Femur (tissue), 1 donor: ENCODE measurements at regions not wholly inside any gene's neighbourhood (a gene's known extent, or its start where the extent isn't known, plus 50 kb on each side); places are given as distances from the start of the nearest gene placed in this dataset.

ENCODE experiments used
- DNase-seq: peaks from one replicate; pipeline ENCODE4 v3.0.0-alpha.2; 2017

DNA sequence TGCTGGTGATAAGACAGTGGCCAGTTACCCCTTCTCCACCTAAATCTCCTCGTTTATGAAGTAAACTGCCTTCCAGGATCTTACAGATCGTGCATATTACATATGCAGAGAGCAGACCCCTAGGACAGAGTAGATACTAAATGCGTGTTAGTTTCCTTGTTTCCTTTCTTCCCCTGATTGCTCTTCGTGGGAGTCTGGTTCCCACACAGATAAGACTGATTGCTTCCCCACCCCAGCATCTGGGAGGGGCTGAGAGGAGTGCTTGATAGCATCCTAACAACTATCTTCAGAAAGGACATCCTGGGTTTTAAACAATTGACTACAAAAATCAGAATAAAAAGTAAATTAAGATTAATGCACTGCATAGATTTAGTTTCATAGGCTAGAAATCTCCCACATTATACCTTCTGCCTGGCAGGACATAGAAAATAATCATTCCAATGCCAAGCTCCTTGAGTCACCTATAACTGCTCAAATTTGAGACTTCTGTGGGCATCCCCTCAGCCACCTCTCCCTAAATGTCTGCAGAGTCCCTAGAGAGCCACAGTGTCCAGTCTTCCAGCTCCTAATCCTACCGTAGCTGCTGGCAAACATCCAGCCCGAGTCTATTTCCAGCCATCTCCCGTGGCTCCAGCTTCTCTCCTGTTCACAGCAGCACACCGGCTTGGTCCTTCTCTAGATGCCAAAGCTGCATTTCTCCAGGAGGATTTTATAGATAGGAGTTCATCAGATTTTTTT is 128.3 kb downstream of the LRRC30 start:
- no peak for DNase-seq

DNA sequence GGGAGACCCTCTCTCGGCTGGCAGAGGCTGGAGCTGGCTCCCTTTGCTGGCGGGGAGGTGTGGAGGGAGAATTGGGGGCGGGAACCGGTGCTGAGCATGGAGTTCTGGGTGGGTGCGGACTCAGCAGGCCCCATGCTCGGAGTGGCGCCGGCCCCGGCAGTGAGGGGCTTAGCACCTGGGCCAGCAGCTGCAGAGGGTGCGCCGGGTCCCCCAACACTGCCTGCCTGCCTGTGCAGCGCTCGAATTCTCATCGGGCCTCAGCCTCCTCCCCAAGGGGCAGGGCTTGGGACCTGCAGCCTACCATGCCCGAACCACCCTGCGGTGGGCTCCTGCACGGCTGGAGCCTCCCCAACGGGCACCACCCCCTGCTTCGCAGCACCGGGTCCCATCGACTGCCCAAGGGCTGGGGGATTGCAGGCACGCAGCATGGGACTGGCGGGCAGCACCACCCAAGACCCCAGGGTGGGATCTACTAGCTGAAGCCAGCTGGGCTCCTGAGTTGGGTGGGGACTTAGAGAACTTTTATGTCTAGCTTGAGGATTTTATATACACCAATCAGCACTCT is 129.8 kb downstream of the LRRC30 start:
- no peak for DNase-seq

DNA sequence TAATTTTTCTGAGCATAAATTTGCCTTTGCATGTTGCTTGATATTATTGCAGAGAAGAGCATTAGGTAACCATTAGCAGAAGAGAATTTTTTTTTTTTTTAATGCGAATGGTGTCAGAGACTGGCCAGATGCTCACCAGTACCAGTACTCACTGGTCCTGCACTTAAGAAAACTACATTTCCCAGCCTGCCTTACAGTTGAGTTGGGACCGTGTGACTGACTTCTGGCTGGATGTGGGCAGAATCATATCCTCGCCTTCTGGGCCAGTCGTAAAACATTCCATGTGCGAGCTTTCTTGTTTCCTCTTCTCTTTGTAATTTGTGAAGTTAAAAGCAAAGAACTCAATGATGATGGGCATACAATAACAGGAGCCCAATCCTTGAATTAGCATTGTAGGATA is 132.4 kb downstream of the LRRC30 start:
- no peak for DNase-seq

DNA sequence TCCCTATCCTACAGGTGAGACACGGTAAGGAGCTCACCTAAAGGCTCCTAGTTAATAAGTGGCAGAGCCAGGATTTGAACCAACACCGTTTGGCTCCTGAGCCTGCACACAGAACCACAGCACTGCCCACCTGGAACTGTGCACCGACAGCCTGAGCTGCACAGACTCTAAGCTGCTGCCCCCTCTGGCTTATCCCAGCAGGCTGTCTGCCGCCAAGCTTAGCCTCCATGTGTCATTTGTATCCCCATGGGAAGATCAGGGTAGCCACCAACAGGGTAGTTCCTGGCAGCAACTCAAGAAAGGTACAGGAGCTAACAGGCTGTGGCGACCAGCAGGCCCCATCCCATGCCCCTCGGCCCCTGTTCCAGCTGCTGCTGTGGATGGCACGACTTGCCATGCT is 135.7 kb downstream of the LRRC30 start:
- DNase-seq = no peak

DNA sequence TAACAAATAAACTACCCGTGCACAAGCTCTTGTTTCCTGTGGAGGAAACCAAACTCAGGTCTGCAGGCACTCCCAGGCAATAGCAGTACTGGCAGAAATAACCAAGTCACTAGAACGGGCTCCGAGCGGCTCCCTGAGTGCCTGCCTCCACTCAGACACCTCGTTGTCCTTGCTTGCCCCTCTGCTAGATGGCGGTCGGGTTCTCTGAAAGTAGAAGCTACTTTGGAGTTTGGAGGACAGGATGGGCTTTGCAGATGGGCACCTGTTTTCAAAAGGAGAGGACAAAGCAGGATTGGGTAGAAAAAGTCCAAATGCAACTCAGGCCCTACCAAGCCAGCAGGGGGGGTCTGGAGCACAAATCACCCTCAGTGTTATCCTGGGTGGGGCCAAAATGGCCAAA is 136.4 kb downstream of the LRRC30 start:
- DNase-seq = no peak

DNA sequence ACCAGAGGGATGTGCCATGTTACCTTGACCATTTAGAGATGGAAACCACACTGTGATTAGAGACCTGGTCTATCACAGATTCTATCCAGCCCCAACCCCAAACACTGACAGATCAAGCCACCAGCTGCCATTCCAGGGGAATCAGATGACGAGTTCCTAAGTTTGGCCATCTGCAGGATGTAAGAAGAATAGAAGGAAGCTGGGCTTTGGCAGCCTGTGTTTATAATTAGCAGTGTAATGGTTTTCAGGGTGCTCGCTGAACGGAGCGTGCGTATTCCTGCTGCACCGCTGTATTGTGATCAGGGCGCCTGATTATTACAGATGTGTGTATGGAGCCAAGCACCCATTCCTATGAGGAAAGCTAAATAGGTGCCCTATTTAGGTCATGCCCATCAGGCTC is 138.1 kb downstream of the LRRC30 start:
- DNase-seq = peak; percentile 49

DNA sequence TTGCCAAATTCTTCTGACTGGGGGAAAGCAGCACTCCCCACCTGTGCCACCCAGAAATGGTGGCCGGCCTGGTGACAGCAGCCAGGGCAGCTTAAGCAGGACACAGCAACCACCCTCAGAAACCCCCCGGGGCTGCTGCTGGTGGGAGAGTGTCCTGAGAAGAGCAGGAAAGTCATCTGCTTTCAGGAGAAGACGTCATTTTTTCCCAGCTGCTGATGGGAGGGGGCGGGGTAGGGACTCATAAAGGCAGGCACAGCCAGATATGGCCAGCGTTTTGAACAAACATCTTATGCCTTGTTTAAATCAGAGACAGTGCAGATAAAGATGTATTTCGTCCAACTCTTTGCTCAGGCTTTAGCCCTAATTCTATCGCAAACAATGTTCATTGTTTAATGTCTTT is 139.5 kb downstream of the LRRC30 start:
- DNase-seq = peak; percentile 43

DNA sequence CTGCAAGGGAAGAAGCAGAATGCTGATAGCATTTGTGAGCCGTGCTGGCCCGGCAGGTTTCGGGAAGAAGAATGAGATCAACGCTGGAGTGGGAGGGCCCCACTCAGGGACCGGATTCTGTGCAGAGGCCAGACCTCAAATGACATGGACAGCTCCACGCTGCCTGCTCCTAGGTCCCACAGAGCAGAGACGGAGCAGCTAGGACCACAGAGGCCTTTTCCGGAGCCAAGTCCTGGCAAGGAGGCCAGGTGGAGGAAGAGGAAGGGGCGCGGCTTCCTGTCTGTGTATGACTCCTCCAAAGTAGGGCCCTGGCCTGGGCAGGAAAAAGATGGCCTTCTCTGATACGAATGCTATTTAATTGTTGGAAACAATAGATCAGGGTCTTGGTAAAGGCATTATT is 139.9 kb downstream of the LRRC30 start:
- peak; percentile 59 for DNase-seq

DNA sequence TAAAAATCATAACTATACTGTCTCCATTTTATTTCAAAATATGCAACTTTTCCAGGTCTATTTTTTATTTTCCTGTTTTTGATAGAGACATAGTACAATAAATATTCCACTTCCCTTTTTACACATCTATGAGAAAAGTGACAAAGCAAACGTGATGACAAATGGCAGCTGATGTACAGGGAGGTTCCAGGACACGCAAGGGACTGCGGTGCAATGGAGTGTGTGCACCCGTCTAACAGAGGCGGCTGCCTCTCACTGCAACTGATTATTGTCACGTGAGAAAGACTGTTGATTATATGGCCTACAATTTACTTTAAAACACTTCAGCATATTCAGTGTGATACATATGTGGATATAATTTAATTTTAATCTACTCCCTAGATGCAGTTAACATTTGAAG is 142.6 kb downstream of the LRRC30 start:
- no peak for DNase-seq

DNA sequence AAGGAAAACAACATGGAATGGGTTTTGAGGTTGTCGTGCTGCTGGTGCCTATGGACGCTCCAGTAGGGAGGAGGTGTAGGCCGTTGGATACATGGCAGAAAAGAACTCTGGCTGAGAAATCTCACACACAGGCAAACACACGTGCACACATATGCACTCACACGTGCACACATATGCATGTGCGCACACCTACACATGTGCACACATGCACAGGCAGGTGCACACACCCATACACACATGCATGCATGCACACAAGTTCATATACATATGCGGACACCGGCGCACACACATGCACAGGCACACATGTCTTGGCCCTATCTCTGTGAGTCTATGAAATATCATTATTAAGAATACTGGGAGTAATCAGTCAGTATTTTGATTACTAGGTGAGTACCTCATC is 150.4 kb downstream of the LRRC30 start:
- no peak for DNase-seq

DNA sequence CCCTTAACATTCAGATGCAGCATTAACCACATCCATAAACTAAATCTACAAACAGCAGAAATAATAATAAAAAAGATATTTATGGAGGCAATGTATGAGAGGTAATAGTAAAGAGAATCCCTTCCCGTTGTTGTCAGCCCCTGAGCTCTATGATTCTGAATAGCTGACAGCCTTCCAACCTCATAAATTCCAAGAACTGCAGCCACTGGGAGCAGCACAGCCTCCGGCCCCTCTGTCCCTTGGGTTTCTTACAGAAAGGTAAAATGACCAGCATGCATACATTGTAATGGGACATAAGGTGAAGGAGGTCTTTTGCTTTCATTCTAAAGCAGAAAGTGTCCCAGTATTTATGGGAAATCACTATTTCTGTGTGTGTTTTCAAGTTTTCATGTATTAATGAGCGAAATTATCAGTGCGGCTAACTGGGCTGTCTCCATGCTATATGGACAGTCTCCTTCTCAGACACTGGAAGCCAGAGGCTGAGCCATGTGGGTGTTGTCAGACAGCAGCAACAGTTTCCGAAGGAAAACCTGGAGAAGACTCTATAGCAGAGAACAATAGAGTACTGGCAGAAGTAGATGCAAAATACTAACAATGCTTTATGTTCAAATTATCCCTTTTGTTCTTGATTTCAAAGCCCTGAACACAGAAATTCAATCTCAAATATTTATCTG is 151.6 kb downstream of the LRRC30 start:
- no peak for DNase-seq

DNA sequence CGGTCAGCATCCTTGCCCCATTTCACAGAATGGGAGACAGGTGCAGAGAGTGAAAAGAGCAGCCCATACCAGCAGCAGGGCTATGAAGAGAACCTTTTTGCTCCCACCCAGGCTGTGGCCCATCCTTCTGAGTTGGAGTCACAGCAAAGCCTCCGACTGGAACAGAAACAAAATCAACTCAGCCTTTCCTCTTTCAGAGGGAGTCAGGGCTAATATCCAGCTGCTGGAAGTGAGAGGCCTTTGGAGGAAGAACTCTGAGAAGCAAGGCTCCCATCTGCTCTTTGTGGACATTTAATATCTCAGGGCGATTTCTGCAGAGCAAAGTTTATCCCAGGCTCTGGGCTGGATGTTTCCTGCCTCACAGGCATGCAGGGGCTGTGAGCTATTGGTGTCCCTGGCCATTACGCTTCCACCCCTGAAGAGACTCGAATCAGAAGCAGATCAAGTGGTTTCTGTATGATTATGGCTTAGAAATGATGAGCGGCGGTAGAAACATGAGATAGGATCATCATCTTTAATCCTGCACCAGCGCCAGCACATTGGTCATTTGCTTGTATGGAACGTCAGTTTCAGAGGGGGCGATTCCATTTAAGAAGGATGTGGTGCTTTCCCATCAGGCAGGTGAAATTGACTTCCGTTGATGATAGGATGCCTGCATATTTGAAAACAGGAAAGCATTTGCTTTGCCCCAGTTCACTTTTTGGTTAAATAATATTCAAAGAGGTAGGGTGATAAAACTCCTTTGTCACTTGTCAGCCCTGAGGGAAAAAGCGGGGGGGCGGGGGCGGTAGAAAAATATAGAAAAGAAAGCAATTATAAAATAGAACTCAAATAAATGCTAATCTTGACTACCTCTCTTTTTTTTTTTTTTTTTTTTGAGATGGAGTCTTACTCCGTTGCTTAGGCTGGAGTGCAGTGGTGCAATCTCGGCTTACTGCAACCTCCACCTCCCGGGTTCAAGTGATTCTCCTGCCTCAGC is 152.4 kb downstream of the LRRC30 start:
- DNase-seq = no peak

DNA sequence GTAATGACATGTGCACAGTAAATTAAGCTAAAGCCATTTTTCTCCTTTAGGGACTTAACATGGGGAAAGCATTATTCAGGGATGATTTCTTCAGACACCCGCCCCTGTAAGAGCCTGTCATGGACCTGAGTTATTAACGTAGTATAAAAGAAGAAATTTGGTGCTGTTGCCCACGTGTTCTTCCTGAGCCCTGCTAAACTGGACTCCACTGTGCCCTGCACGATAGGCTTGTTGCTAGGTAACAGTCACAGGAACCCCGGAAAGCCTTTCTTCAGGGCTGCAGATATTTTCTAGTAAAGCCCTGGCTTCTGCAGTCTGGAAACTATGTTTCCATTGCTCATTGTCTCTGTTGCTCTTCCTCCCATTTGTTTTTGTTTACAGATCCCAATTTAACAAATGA is 157.9 kb downstream of the LRRC30 start:
- DNase-seq = no peak

DNA sequence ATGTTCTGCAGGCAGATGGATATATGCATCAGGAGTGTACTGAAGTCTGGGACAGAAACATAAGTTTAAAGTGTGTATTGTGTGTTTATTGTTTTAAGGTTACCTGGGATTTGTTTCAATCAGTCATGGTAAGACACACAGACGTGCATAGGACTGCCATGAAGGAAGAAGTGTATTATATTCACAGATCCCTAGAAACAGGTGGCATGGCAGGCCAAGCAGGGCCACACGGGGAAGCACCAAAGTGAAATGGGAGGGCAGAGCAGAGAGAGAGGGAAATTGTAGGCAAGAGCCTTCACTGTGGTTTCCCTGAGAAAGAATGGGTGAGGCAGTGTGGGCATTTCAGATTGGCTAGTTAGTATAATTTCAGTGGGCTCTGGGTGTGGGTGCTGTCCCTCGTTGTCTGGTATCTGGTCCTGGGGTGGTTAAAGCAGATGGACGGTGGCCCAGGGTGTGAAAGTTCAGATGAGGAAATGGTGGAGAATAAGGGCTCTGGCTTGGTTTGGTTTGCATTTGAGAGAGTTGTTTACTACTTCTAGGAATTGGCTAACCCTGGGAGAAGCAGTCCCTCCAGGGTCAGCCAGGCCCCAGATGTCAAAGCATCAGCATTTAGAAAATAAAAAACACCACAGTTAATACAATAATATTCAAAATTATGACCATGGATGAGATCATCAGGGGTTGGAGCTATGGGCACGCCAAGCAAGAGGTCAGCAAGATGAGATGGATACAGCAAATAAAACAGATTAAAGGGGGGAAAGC is 160.0 kb downstream of the LRRC30 start:
- no peak for DNase-seq

DNA sequence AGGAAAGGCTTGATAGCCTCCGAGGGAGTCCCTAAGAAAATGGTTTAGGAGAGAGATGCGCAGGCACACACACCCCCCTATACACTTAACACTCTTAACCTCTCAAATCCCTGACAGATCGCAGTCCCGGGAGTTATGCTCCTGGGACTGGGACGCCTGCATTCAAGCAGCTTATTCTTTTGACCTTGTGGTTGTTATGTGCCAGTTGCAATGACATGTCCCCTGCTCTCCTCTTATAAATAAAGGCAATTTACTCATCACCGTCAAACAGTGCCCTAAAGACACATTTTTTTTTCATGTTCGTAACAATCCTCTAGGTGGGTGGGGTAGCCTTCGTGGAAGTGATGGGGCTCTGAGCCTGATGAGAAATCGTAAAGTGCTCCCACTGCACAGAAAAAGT is 162.2 kb downstream of the LRRC30 start:
- DNase-seq = no peak

DNA sequence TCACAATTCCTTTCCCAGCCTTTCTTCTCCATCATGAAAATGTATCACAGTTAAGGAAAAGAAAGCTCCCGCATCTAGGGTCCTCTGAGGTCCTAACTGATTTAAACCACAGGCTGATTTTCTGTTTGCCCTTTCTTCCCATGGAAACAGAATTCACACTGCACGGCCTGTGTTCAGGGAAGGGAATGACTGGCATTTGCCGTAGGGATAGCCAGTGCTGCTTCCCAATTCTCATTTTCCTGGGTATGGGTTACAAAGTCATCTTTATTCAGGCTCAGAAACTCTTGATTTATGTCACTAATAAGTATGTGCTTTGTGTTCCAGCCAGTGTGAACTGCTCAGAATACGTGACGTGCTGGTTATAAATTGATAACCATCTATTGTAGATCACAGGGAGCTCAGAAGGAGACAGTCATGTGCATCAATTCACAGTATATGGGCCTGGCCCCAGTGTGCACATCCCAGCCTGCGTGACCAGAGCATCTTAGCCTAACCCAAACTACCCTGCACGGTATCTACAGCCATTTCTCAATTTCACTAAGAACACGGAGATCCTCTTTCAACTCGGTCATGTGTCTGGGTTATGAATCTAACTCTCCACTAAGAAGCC is 163.3 kb downstream of the LRRC30 start:
- DNase-seq = no peak

DNA sequence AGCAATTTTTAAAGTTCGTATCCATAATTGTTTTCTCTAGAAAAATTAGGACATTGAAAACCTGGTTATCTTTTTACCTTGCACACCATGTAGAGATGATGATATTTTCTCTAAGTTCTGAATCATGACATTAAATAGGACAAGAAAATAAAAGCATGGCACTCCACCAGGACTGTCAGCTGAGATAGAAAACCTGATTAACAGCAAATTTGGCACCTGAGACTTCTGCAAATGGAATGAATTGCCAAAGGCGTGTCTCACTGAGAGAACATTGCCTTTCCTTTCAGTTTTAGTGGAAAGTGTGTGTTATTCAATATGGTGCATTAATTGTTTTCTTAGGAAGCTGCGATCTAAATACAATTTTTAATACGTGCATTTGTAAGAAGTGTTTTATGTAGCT is 164.7 kb downstream of the LRRC30 start:
- no peak for DNase-seq

DNA sequence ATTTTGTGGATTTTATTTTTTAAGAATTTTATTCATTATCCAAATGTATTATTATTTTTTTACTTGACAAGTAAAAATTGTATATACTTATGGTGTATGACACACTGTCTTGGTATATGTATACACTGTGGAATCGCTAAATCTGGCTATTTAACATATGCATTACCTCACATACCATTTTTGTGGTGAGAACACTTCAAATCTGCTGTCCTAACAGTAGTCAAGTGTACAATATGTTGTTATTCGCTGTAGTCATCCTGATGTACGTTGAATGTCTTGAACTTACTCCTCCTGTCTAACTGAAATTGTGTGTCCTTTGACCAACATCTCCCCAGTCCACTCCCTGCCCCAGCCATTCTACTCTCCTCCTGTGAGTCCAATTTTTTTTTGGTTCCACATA is 153.2 kb upstream of the PTPRM start:
- no peak for DNase-seq

DNA sequence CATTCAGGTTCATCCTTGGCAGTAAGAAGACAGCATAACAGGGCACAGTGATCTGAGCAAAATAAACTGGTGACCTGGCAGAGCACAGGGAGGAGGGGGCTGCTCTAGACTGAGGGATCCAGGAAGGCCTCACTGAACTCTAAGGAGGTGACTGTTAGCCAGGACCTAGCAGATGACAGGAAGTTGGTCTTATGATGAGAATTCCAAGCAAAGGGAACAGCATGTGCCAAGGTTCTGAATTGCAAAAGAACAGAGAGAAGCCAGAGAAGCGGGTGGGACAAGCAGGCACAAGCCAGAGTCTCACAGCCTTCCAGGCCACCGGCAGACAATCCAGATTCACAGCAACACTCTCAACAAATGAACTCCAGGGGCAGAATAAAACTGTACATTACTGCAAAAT is 152.7 kb upstream of the PTPRM start:
- no peak for DNase-seq

DNA sequence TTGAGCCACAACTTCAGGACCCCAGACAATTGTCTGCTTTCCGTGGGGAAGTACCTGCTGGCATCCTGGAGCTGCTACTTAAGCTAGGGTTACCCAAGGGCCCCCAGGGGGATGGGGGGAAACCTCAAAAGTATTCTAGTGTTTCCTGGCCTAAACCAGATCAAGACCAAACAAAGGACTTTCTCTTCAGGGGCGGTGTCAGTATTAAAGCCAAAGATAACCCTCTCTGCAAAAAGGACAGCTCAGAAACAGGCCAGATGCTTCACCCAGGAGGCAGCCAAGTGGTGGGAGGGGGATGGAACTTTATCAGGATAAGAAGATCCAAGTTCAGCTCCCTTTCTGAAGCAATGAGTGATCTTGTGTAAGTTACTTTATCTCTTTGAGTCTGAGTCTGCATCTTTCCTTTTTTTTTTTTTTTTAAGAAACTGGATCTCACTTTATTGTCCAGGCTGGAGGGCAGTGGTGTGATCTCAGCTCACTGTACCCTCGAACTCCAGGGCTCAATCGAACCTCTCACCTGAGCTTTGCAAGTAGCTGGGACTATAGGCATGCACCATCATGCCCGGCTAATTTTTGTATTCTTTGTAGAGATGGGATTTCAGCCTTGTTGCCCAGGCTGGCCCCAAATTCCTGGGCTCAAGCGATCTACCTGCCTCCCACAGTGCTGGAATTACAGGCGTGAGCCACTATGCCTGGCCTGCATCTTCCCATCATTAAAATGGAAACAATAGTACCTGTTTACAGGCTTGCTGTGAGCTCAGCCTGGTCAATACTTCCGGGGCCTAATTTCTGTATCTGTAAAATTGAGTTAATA is 151.8 kb upstream of the PTPRM start:
- DNase-seq = no peak

DNA sequence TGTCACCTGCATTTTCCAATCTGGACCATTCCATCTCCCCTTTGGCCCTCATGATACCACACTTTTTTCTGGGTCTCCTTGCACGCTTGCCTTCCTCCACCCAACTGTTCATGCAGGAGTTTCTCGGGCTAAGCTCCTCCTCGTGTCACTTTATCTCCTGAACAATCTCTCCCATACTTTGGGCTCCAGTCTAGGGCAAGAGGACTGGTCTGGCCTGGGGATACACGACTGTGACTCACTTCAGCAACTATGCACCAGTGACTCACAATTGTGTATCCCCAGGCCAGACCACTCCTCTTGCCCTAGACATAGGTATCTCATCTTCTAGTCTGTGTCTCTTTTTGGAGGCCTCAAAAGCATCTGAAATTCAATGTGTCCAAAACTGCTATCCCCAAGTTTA is 149.4 kb upstream of the PTPRM start:
- DNase-seq = no peak
